Fibroblast of lung (primary cell): ENCODE measurements at regions not wholly inside any gene's neighbourhood (a gene's known extent, or its start where the extent isn't known, plus 50 kb on each side); places are given as distances from the start of the nearest gene placed in this dataset.

Experiments
- CTCF ChIP-seq, 2 donors: IDR thresholded peaks in 1 of 2; conservative IDR thresholded peaks in 1 of 2; 1 replicate in 1 of 2; 2 replicates in 1 of 2; pipeline ENCODE4 v1.5.1; 2011 to 2012; ENCODE audit warnings: low read length in 2 of 2, control low read depth in 1 of 2, inconsistent platforms in 1 of 2, low read depth in 1 of 2, mild to moderate bottlenecking in 1 of 2
- EZH2 ChIP-seq: IDR thresholded peaks from 2 replicates; pipeline ENCODE4 v1.5.1; 2012; ENCODE audit warnings: low read length, control low read depth, mild to moderate bottlenecking; ENCODE audit errors: missing control alignments

- no peak for TF ChIP-seq CTCF (conservative IDR thresholded peaks at IDR 0.05 in 1 of 2, IDR thresholded peaks at IDR 0.05 in 1 of 2; ENCODE audit: low read depth in 1 of 2, low read length in 2 of 2)
- TF ChIP-seq EZH2 = no peak
These were observed 267.3 kb downstream of the RFC3 start for GRCh38 chr13:34085204-34085603.
